Suprapubic skin (tissue), 4 donors: ENCODE measurements at regions not wholly inside any gene's neighbourhood (a gene's known extent, or its start where the extent isn't known, plus 50 kb on each side); places are given as distances from the start of the nearest gene placed in this dataset.
"Not testable (repeated sequence)": the region's sequence is repeated elsewhere in the genome, so short reads cannot be mapped to it uniquely, and the experiment has no call there.

ENCODE experiments used
- DNase-seq, 2 donors: peaks; one replicate each; pipeline ENCODE4 v3.0.0-alpha.2; 2019; ENCODE audit warnings: low spot score in 2 of 2
- H3K27ac ChIP-seq: fragments of 200-600 bp; sonication (generic); one replicate; pipeline ENCODE4 v1.5.1; 2019
- H3K27me3 ChIP-seq: fragments of 200-600 bp; sonication (generic); one replicate; pipeline ENCODE4 v1.5.1; 2019
- H3K36me3 ChIP-seq: fragments of 200-600 bp; sonication (generic); one replicate; pipeline ENCODE4 v1.5.1; 2019
- H3K4me1 ChIP-seq: fragments of 200-600 bp; sonication (generic); one replicate; pipeline ENCODE4 v1.5.1; 2019
- H3K4me3 ChIP-seq: fragments of 200-600 bp; sonication (generic); one replicate; pipeline ENCODE4 v1.5.1; 2019; ENCODE audit warnings: mild to moderate bottlenecking
- H3K9me3 ChIP-seq: fragments of 200-600 bp; sonication (generic); one replicate; pipeline ENCODE4 v1.5.1; 2019
- EP300 ChIP-seq: sonication (generic); formaldehyde crosslinking; IDR thresholded peaks from one replicate; pipeline ENCODE4 v1.6.1; 2017; ENCODE audit warnings: antibody characterized with exemption
- POLR2A ChIP-seq, 2 donors: fragments of 450-650 bp; IDR thresholded peaks; one replicate each; pipeline ENCODE4 v1.6.1; 2017; ENCODE audit warnings: antibody characterized with exemption in 2 of 2, mild to moderate bottlenecking in 2 of 2, moderate library complexity in 2 of 2
- POLR2AphosphoS5 ChIP-seq, 3 donors: sonication (generic); formaldehyde crosslinking; IDR thresholded peaks; one replicate each; pipeline ENCODE4 v1.6.1; 2017; ENCODE audit warnings: antibody characterized with exemption in 3 of 3
- WGBS: methylation state at CpG from one replicate; pipeline ENCODE4 v1.1.5; 2018; 5-methylcytosine and 5-hydroxymethylcytosine counted together
- TF ChIP-seq, protein P1 (sequence below), 2 donors: fragments of 200-600 bp in 1 of 2; fragments of 450-650 bp in 1 of 2; sonication (generic) in 1 of 2; IDR thresholded peaks; one replicate each; pipeline ENCODE4 v1.5.1; 2016 to 2019; ENCODE audit warnings: antibody characterized with exemption in 2 of 2, mild to moderate bottlenecking in 1 of 2, moderate library complexity in 1 of 2

DNA sequence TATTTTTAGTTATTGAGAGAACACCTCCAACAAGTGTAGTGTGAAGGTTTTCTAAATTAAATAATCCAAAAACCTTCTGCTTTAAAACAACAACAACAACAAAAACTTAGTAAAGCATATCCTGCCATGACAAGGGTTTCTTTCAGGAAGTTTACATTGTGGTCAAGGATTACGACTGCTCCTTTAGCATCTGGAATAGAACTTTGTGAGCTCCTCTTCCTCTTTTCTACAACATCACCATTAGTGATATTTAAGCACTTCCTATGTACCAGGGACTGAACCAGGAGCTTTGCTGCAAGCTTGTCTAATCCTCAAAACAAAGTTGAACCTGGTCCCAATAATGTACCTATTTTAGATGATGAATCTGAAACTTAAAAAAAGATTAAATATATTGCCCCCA lies 315.4 kb upstream of the KITLG start:
- no peak for DNase-seq
- TF ChIP-seq, protein P1, sequence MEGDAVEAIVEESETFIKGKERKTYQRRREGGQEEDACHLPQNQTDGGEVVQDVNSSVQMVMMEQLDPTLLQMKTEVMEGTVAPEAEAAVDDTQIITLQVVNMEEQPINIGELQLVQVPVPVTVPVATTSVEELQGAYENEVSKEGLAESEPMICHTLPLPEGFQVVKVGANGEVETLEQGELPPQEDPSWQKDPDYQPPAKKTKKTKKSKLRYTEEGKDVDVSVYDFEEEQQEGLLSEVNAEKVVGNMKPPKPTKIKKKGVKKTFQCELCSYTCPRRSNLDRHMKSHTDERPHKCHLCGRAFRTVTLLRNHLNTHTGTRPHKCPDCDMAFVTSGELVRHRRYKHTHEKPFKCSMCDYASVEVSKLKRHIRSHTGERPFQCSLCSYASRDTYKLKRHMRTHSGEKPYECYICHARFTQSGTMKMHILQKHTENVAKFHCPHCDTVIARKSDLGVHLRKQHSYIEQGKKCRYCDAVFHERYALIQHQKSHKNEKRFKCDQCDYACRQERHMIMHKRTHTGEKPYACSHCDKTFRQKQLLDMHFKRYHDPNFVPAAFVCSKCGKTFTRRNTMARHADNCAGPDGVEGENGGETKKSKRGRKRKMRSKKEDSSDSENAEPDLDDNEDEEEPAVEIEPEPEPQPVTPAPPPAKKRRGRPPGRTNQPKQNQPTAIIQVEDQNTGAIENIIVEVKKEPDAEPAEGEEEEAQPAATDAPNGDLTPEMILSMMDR (IDR thresholded peaks at IDR 0.05), result no peak
- no peak for TF ChIP-seq POLR2A (IDR thresholded peaks at IDR 0.05)
- TF ChIP-seq EP300, result no peak
- no peak for TF ChIP-seq POLR2AphosphoS5 (IDR thresholded peaks at IDR 0.05)
- H3K27me3 ChIP-seq, result no peaks in the 10 kb centered on the region
- H3K9me3 ChIP-seq, result no peaks in the 10 kb centered on the region
- H3K4me1 ChIP-seq, result no peaks in the 10 kb centered on the region
- H3K4me3 ChIP-seq, result no peak overlapping the region
- 81% methylated on average over 1 of the region's 1 CpG for WGBS
- H3K36me3 ChIP-seq, result no peaks in the 10 kb centered on the region
- no peak overlapping the region for H3K27ac ChIP-seq

DNA sequence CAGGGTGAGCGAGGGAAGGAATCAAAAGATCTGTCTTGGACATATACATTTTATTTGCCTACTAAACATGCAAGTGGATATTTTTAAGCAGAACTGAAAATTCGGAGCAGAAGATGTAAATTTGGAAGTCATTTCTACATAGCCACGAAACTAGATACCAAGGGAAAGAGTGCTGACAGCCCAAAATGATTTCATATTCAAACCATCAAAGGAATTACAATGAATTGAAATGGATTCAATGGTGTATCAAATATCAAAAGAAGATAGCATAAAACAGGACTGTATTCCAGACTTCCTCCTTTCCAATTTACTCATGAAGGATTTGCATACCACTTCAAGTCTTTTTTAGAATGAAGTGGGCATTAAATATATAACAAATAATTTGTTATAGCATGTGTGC lies 313.5 kb upstream of the KITLG start:
- no peaks in the 10 kb centered on the region for H3K9me3 ChIP-seq
- no peaks in the 10 kb centered on the region for H3K4me1 ChIP-seq
- WGBS, result 54% methylated on average over 3 of the region's 3 CpGs
- no peak overlapping the region for H3K4me3 ChIP-seq
- no peaks in the 10 kb centered on the region for H3K27me3 ChIP-seq
- TF ChIP-seq POLR2AphosphoS5 (IDR thresholded peaks at IDR 0.05) (no peak), POLR2A (IDR thresholded peaks at IDR 0.05) (no peak), EP300 (no peak)
- TF ChIP-seq, protein P1 (IDR thresholded peaks at IDR 0.05), result no peak
- DNase-seq, result no peak
- no peaks in the 10 kb centered on the region for H3K36me3 ChIP-seq
- H3K27ac ChIP-seq, result no peak overlapping the region

DNA sequence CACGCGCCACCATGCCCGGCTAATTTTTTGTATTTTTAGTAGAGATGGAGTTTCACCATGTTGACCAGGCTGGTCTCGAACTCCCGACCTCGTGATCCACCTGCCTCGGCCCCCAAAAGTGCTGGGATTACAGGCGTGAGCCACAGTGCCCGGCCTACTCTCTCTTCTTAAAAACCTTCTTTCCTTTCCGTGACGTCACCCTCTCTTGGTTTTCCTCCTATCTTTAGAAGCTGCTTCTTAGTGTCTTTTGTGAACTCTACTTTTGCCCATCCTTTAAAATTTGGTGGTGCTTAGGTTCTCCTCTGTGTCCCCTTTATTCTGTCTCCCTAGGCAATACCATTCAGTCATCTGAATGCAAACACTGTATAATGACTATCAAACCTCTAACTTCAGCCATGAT lies 311.2 kb upstream of the KITLG start:
- not testable (repeated sequence) for H3K4me3 ChIP-seq, H3K27ac ChIP-seq, H3K27me3 ChIP-seq, H3K36me3 ChIP-seq, H3K4me1 ChIP-seq, DNase-seq, H3K9me3 ChIP-seq
- WGBS, result 94% methylated on average over 11 of the region's 11 CpGs

DNA sequence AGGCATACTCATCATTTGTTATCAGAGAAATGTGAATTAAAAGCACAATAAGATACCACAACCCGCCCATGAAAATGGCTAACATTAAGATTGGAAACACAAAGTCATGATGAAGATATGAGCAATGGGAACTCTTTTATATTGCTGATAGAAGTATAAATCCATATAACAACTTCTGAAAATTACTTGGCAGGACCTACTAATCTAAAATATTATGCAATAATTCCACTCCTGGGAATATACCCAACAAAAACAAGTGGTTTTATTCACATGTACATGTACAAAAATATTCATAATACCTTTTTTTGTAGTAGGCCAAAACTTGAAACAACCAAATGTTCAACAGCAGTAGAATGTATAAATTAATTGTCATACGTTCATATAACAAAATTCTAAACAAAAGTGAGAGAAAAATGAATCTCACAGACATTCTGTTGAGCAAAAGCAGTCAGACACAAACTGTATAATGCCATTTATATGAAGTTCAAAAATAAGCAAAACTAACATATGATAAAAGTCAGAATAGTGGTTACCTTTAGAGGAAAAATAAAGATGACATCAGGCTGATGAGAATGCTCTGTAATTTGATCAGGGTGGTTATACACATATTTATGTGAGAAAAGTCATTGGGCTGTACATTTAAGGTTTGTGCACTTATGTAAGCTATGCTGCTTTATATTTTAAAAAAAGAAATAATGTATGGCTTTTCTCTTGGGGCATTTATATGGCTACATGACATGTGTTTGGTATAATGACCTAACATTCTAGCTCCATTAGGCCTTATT lies 309.2 kb upstream of the KITLG start:
- Histone ChIP-seq H3K4me3 (no peak overlapping the region), H3K27ac (no peak overlapping the region), H3K27me3 (no peaks in the 10 kb centered on the region), H3K9me3 (no peaks in the 10 kb centered on the region), H3K4me1 (no peaks in the 10 kb centered on the region), H3K36me3 (no peaks in the 10 kb centered on the region)
- 64% methylated on average over 2 of the region's 2 CpGs for WGBS
- TF ChIP-seq EP300 (no peak), POLR2AphosphoS5 (IDR thresholded peaks at IDR 0.05) (no peak), POLR2A (IDR thresholded peaks at IDR 0.05) (no peak)
- TF ChIP-seq, protein P1 (IDR thresholded peaks at IDR 0.05), result no peak
- no peak for DNase-seq

DNA sequence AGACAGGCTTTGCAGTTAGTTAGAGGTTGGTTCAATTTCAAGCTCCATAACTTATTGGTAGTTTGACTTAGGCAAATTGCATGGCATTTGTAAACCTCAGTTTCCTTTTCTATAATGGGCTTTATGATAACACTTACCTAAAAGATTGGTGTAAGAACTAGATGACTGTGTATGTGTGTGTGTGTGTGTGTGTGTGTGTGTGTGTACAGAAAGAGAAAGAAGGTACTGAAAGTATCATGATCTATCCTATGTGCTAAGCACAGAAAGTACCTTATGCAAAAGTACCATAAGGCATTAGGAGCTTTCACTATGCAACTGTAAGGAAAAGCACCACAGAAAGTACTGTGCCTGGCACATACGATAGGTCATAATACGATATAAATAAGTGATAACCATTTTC lies 304.3 kb upstream of the KITLG start:
- no peak for TF ChIP-seq POLR2A (IDR thresholded peaks at IDR 0.05)
- no peak for TF ChIP-seq EP300
- TF ChIP-seq, protein P1 (IDR thresholded peaks at IDR 0.05), result no peak
- no peak for TF ChIP-seq POLR2AphosphoS5 (IDR thresholded peaks at IDR 0.05)
- Histone ChIP-seq H3K4me3 (no peak overlapping the region), H3K4me1 (no peaks in the 10 kb centered on the region), H3K27ac (no peak overlapping the region), H3K9me3 (no peaks in the 10 kb centered on the region), H3K27me3 (no peaks in the 10 kb centered on the region), H3K36me3 (no peaks in the 10 kb centered on the region)
- 83% methylated on average over 2 of the region's 2 CpGs for WGBS
- DNase-seq, result no peak

DNA sequence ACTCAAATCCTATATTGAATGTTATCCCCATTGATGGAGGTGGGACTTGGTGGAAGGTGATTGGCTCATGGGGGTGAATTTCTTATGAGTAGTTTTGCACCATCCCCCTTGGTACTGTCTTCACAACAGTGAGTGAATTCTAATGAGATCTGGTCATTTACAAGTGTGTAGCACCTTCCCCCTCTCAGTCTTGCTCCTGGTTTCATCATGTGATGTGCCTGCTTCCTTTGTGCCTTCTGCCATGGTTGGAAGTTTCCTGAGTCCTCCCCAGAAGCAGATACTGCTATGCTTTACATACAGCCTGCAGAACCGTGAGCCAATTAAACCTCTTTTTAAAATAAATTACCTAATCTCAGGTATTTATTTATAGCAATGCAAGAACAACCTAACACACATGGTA lies 302.4 kb upstream of the KITLG start:
- WGBS, result 100% methylated on average over 1 of the region's 1 CpG
- Histone ChIP-seq H3K4me1 (no peaks in the 10 kb centered on the region), H3K27ac (no peak overlapping the region), H3K4me3 (no peak overlapping the region), H3K27me3 (no peaks in the 10 kb centered on the region), H3K36me3 (no peaks in the 10 kb centered on the region), H3K9me3 (no peaks in the 10 kb centered on the region)
- TF ChIP-seq, protein P1 (IDR thresholded peaks at IDR 0.05), result no peak
- no peak for TF ChIP-seq POLR2AphosphoS5 (IDR thresholded peaks at IDR 0.05)
- TF ChIP-seq EP300, result no peak
- TF ChIP-seq POLR2A (IDR thresholded peaks at IDR 0.05), result no peak
- DNase-seq, result no peak
